Astrocyte of the cerebellum (primary cell): ENCODE measurements at regions not wholly inside any gene's neighbourhood (a gene's known extent, or its start where the extent isn't known, plus 50 kb on each side); places are given as distances from the start of the nearest gene placed in this dataset.

Experiments
- DNase-seq: peaks from one replicate; pipeline ENCODE4 v3.0.0-alpha.2; 2011; ENCODE audit warnings: low read depth
- H3K4me3 ChIP-seq: 2 replicates; pipeline ENCODE4 v1.5.1; 2011; ENCODE audit warnings: mild to moderate bottlenecking, low read depth, low read length, moderate library complexity
- in situ Hi-C: cut with HindIII; loops from 2 replicates; pipeline ENCODE4 v1.10.0; 2017; ENCODE audit warnings: low sequenced_read_pairs
- TF ChIP-seq, protein P1 (sequence below): IDR thresholded peaks from 2 replicates; pipeline ENCODE4 v1.5.1; 2012; ENCODE audit warnings: low read length, low read depth, moderate library complexity, mild to moderate bottlenecking; ENCODE audit errors: missing control alignments

- no peak for DNase-seq
- H3K4me3 ChIP-seq, result no peak overlapping the region
- TF ChIP-seq, protein P1, sequence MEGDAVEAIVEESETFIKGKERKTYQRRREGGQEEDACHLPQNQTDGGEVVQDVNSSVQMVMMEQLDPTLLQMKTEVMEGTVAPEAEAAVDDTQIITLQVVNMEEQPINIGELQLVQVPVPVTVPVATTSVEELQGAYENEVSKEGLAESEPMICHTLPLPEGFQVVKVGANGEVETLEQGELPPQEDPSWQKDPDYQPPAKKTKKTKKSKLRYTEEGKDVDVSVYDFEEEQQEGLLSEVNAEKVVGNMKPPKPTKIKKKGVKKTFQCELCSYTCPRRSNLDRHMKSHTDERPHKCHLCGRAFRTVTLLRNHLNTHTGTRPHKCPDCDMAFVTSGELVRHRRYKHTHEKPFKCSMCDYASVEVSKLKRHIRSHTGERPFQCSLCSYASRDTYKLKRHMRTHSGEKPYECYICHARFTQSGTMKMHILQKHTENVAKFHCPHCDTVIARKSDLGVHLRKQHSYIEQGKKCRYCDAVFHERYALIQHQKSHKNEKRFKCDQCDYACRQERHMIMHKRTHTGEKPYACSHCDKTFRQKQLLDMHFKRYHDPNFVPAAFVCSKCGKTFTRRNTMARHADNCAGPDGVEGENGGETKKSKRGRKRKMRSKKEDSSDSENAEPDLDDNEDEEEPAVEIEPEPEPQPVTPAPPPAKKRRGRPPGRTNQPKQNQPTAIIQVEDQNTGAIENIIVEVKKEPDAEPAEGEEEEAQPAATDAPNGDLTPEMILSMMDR, result no peak
- in situ Hi-C loops, result no loop called here
Observed at GRCh38 chrX:68940601-68941000, 111.8 kb downstream of the EFNB1 start.

DNA sequence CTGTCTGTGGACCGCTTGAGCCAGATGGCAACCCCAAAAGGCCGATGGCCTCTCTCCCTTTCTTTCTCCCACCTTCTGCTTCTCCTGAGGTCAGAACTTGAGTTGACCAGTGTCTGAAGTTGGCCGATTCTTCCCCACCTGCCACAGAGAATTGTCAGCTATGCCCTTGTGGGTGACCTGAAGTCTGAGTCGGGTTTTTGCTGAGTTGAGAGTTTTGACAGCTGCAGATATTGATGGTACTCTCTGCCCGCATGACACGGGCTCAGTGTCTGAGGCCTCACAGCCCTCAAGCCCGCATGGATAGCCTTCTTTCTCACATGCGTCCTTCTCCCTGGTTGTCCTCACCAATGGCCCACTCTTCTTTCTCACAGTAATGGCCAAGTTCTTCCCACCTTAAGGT, 111.0 kb downstream of the EFNB1 start:
- no peak for DNase-seq
- TF ChIP-seq, protein P1, result no peak
- H3K4me3 ChIP-seq, result no peak overlapping the region
- in situ Hi-C loops, result no loop called here

DNA sequence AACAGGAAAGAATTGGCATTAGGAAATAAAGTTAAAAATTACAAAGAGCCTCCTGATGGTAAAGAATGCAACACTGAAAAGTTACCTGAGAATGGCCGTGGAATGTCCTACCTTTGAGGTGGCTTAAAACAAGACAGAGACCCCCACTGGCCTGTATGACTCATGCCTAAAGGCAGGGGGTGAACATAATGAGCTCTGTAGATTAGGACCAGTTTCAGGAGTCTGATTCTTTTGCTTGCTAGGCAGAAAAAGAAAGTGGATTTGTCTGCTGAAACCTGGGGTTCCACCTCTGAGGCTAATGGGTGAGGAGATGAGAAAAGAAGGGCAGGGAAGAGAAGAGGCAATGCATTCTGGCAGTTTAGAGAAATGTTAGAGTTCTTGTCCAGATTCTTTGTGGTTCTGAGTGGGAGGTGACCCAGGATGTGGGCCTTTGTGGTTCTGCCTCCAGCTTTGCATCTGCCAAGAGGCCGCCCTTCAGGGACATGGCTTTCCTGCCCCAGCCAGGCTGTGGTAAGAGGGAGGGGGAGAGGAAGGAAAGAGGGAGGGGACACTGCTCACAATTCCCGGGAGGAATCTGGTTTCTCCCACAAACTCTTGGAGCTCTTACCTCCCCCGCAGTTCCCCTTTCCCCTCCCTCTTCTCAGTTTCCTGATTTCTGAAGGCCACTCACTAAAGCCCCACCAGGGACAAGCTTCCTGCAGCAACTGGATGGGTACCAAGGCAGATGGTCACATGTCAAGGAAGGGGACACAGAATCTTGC, 109.6 kb downstream of the EFNB1 start:
- in situ Hi-C loops, result no loop called here
- DNase-seq, result peak; percentile 35
- TF ChIP-seq, protein P1, result no peak
- no peak overlapping the region for H3K4me3 ChIP-seq

- no peak overlapping the region for H3K4me3 ChIP-seq
- in situ Hi-C loops, result no loop called here
- TF ChIP-seq, protein P1, result no peak
- no peak for DNase-seq
Observed at GRCh38 chrX:68937581-68937980, 108.8 kb downstream of the EFNB1 start.

DNA sequence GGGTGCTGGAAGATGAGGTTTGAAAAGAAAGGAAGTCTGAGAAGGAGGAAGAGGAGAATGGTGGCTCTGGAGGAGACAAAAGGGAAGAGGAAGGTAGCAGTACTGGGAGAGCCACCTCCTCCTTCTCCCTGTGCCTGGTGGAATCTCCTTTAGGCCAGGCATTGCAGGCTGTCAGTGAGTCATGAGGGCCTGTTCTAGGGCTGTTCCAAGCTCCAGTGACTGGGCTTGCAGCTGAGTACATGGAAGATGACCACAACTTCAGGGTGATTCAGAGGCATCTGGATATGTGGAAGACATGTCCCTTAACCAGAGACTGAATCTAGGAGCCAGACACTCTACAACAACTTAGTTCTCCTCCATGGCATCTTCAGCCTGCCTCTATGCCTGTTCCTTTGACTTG, 107.8 kb downstream of the EFNB1 start:
- in situ Hi-C loops, result no loop called here
- no peak overlapping the region for H3K4me3 ChIP-seq
- TF ChIP-seq, protein P1, result no peak
- peak; percentile 51 for DNase-seq

DNA sequence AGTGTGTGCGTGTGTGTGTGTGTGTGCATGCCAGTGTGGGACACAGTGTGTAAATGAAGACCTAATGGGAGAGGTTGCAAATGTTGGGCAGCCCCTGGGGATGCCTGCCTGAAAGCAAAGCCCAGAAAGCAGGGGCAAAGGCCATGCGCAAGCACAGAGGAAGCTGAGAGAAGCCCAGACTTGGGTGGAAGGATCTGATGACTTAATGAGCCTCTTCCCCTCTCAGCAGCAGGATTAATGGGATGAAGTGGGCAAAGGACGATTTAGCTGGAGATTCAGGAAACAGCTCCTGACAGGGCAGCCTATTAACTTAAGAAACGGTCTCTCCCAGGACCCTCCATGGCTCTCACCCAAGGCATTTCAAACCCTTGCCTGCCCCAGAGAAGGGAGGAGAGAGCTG, 107.3 kb downstream of the EFNB1 start:
- in situ Hi-C loops, result no loop called here
- H3K4me3 ChIP-seq, result no peak overlapping the region
- TF ChIP-seq, protein P1, result no peak
- DNase-seq, result no peak
